Urinary bladder (tissue), 3 donors: ENCODE measurements at regions not wholly inside any gene's neighbourhood (a gene's known extent, or its start where the extent isn't known, plus 50 kb on each side); places are given as distances from the start of the nearest gene placed in this dataset.
A peak's percentile ranks its signal among the peaks of the same experiment; 100 is the strongest.

ENCODE experiments used
- DNase-seq: peaks from one replicate; pipeline ENCODE4 v3.0.0-alpha.2; 2015; ENCODE audit errors: extremely low spot score
- H3K27ac ChIP-seq: one replicate; pipeline ENCODE4 v1.5.1; 2013; ENCODE audit warnings: low read depth, mild to moderate bottlenecking, moderate library complexity
- H3K36me3 ChIP-seq: one replicate; pipeline ENCODE4 v1.6.1; 2013; ENCODE audit warnings: mild to moderate bottlenecking, moderate library complexity; ENCODE audit not compliant: insufficient read depth
- H3K4me1 ChIP-seq: one replicate; pipeline ENCODE4 v1.6.1; 2013; ENCODE audit warnings: mild to moderate bottlenecking, moderate library complexity; ENCODE audit not compliant: insufficient read depth
- H3K4me3 ChIP-seq: one replicate; pipeline ENCODE4 v1.5.1; 2013; ENCODE audit warnings: low read depth, low read length
- WGBS: extraction: QIAGEN DNeasy Blood & Tissue Kit; methylation state at CpG from one replicate; pipeline ENCODE4 v1.1.7; 2013; 5-methylcytosine and 5-hydroxymethylcytosine counted together
- donor health status: healthy with polysubstance abuse.
- donor health status: healthy.

DNA sequence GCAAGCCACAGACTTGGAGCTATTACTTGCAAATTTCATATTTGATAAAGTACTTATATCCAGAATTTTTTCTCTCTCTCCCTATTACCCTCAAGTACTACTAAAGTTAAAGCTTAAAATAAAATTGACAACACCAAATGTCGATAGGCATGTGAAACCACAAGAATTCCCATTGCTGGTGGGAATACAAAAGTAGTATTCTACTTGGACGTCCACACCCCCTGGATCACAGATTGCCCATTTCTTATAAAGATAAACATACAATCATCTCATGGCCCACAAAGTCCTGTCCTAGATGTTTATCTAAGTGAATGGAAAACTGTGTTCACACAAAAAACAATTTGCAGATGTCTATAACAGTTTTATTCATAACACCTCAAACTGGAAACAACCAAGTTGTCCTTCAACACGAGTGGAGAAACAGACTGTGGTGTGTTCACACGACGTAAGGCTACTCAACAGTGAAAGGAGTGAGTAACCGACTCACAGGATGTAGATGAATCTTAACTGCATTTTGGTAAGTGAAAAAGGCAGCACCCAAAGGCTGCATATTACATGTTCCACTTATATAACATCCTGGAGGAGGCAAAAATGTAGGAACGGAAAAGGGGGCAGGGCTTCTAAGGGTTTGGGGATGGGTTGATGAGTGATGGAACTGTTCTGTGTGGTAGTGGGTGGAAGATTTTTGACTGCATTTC lies 297.4 kb downstream of the THBS2 start:
- no peak for DNase-seq
- no peaks in the 10 kb centered on the region for H3K4me1 ChIP-seq
- no peak overlapping the region for H3K27ac ChIP-seq
- H3K36me3 ChIP-seq: no peaks in the 10 kb centered on the region
- 63% methylated on average over 7 of the region's 7 CpGs for WGBS
- no peak overlapping the region for H3K4me3 ChIP-seq

GRCh38 chr6:168953461-168953860 lies 300.2 kb downstream of the THBS2 start:
- no peaks in the 10 kb centered on the region for H3K36me3 ChIP-seq
- no peaks in the 10 kb centered on the region for H3K4me1 ChIP-seq
- 95% methylated on average over 6 of the region's 6 CpGs for WGBS
- no peak overlapping the region for H3K27ac ChIP-seq
- no peak overlapping the region for H3K4me3 ChIP-seq
- DNase-seq: no peak

- WGBS: 76% methylated on average over 12 of the region's 12 CpGs
- no peak overlapping the region for H3K27ac ChIP-seq
- H3K4me3 ChIP-seq: no peak overlapping the region
- H3K4me1 ChIP-seq: no peaks in the 10 kb centered on the region
- H3K36me3 ChIP-seq: no peaks in the 10 kb centered on the region
- no peak for DNase-seq
Measured at GRCh38 chr6:168951217-168951616, 302.4 kb downstream of the THBS2 start.

GRCh38 chr6:168950858-168951214 lies 302.8 kb downstream of the THBS2 start:
- WGBS: 49% methylated on average over 14 of the region's 14 CpGs
- Histone ChIP-seq H3K36me3 (no peaks in the 10 kb centered on the region), H3K27ac (no peak overlapping the region), H3K4me3 (no peak overlapping the region), H3K4me1 (no peaks in the 10 kb centered on the region)
- DNase-seq: no peak

- Histone ChIP-seq H3K4me1 (no peaks in the 10 kb centered on the region), H3K27ac (no peak overlapping the region), H3K36me3 (no peaks in the 10 kb centered on the region), H3K4me3 (no peak overlapping the region)
- 20% methylated on average over 10 of the region's 10 CpGs for WGBS
- peak; percentile 36 for DNase-seq
Measured at GRCh38 chr6:168949981-168950857, 303.4 kb downstream of the THBS2 start.

- 97% methylated on average over 4 of the region's 4 CpGs for WGBS
- H3K4me3 ChIP-seq: no peak overlapping the region
- no peaks in the 10 kb centered on the region for H3K36me3 ChIP-seq
- H3K4me1 ChIP-seq: no peaks in the 10 kb centered on the region
- DNase-seq: no peak
- H3K27ac ChIP-seq: no peak overlapping the region
Measured at GRCh38 chr6:168948990-168949531, 304.6 kb downstream of the THBS2 start.

- 84% methylated on average over 6 of the region's 6 CpGs for WGBS
- no peaks in the 10 kb centered on the region for H3K36me3 ChIP-seq
- no peak for DNase-seq
- no peak overlapping the region for H3K4me3 ChIP-seq
- no peak overlapping the region for H3K27ac ChIP-seq
- no peaks in the 10 kb centered on the region for H3K4me1 ChIP-seq
Measured at GRCh38 chr6:168948002-168948401, 305.6 kb downstream of the THBS2 start.

DNA sequence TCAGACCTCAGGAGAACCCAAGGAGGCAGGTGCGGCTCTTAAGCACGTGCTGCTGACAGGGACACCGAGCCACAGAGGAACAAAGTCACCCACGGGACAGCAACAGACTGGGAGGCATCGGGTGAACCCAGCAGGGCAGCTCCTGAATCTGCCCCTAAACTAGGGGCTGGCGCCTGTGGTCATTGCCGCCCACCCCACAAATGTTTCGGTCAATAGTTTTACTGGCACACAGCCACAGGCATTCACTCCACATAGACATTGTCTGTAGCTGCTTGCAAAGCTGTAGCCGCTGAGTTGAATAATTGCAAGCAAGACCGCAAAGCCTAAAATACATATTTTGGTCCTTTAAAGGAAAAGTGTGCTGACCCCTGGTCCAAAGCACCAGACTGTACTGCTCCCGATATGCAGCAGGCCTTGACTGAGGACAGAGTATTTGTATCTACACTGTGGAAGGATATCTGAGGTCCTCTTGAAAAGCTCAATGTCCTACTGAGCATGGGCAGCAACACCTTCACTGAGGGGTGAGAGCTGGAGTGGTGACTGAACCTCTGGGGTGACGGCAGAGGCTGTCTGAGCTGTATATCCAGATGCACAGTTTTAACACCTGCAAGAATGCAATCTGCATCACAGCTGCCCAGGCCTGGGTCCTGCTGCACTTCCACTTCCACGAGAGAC lies 310.3 kb downstream of the THBS2 start:
- DNase-seq: no peak
- H3K27ac ChIP-seq: no peak overlapping the region
- no peaks in the 10 kb centered on the region for H3K36me3 ChIP-seq
- no peaks in the 10 kb centered on the region for H3K4me1 ChIP-seq
- 75% methylated on average over 13 of the region's 13 CpGs for WGBS
- H3K4me3 ChIP-seq: no peak overlapping the region

- no peak for DNase-seq
- no peak overlapping the region for H3K27ac ChIP-seq
- H3K4me3 ChIP-seq: no peak overlapping the region
- WGBS: 91% methylated on average over 13 of the region's 13 CpGs
- H3K4me1 ChIP-seq: no peaks in the 10 kb centered on the region
- no peaks in the 10 kb centered on the region for H3K36me3 ChIP-seq
Measured at GRCh38 chr6:168942646-168943045, 311.0 kb downstream of the THBS2 start.

DNA sequence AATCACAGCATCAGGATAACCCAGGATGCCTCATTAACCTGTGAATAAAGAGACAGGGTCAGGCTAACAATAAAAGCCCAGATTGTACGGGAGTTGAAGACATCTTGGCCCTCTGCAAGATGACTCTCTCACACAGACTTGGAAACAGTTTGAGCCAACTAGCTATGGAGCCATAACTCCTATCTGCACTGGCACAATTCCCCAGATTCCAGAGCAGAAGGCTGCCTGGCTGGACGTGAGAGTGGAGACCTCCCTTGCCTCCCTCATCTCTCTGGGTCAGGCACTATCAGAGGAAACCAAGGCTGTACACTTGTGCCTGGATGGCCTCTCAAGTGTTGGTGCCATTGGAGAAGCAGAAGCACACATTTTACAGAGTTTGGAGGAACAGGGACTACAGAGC lies 312.6 kb downstream of the THBS2 start:
- DNase-seq: no peak
- no peaks in the 10 kb centered on the region for H3K4me1 ChIP-seq
- 26% methylated on average over 2 of the region's 2 CpGs for WGBS
- H3K36me3 ChIP-seq: no peaks in the 10 kb centered on the region
- H3K4me3 ChIP-seq: no peak overlapping the region
- H3K27ac ChIP-seq: no peak overlapping the region

DNA sequence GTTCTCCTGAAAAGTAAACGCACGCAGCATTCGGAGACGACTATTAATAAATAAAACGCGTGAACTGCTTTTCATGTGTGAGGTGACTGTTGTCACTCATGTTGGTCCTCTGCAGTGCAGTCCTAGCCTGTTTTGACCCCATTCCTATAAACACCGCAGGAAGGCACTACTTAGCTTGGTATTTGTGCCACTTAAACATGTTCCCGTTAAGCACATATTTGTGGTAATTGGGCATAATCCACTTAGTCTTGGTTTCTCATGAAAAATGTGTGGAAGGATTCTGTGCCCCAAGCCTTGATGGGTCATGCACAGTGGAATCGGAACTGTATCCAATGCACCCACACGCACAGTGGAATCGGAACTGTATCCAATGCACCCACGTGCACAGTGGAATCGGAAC lies 313.9 kb downstream of the THBS2 start:
- 89% methylated on average over 13 of the region's 13 CpGs for WGBS
- H3K4me1 ChIP-seq: no peaks in the 10 kb centered on the region
- no peak overlapping the region for H3K27ac ChIP-seq
- no peak for DNase-seq
- H3K4me3 ChIP-seq: no peak overlapping the region
- H3K36me3 ChIP-seq: no peaks in the 10 kb centered on the region

- no peak for DNase-seq
- Histone ChIP-seq H3K27ac (no peak overlapping the region), H3K36me3 (no peaks in the 10 kb centered on the region), H3K4me1 (no peaks in the 10 kb centered on the region), H3K4me3 (no peak overlapping the region)
- 86% methylated on average over 4 of the region's 4 CpGs for WGBS
Measured at GRCh38 chr6:168939041-168939440, 314.6 kb downstream of the THBS2 start.

GRCh38 chr6:168938546-168938945 lies 315.1 kb downstream of the THBS2 start:
- H3K4me3 ChIP-seq: no peak overlapping the region
- 76% methylated on average over 12 of the region's 12 CpGs for WGBS
- H3K27ac ChIP-seq: no peak overlapping the region
- no peaks in the 10 kb centered on the region for H3K4me1 ChIP-seq
- H3K36me3 ChIP-seq: no peaks in the 10 kb centered on the region
- no peak for DNase-seq

GRCh38 chr6:168937054-168937453 lies 316.6 kb downstream of the THBS2 start:
- Histone ChIP-seq H3K4me1 (no peaks in the 10 kb centered on the region), H3K4me3 (no peak overlapping the region), H3K36me3 (no peaks in the 10 kb centered on the region), H3K27ac (no peak overlapping the region)
- 64% methylated on average over 7 of the region's 7 CpGs for WGBS
- DNase-seq: no peak
